GM12878 (cell line): ENCODE measurements at regions not wholly inside any gene's neighbourhood (a gene's known extent, or its start where the extent isn't known, plus 50 kb on each side); places are given as distances from the start of the nearest gene placed in this dataset.

Experiments
- ATAC-seq: fragments of 200-7000 bp; cut with Tn5 transposase; 3 replicates; pipeline ENCODE4 v1.9.1; 2020; ENCODE audit warnings: mild to moderate bottlenecking, moderate library complexity
- BruUV-seq: library from RNA; stranded (reverse); fragments of 400-500 nt; replicated peaks from 2 replicates; lab custom pipeline; 2021; lab: Mats Ljungman, UMichigan
- CTCF ChIA-PET: fragments of 300-600 bp; sonication (Branson Sonifier 250); formaldehyde crosslinking; extraction: SDS; loops from one replicate; lab custom pipeline; 2021; ENCODE audit warnings: inconsistent platforms; lab: Yijun Ruan, JAX
- POLR2A ChIA-PET: fragments of 350-600 bp; formaldehyde crosslinking; extraction: SDS; loops from one replicate; lab custom pipeline; 2021; ENCODE audit warnings: inconsistent platforms; lab: Charles Lee
- RAD21 ChIA-PET: fragments of 300-600 bp; sonication (Branson Sonifier 250); formaldehyde crosslinking; loops from one replicate; lab custom pipeline; 2023; ENCODE audit warnings: antibody characterized with exemption; ENCODE audit not compliant: unreplicated experiment; lab: Charles Lee
- SMC1A ChIA-PET: fragments of 300-600 bp; sonication (Branson Sonifier 250); formaldehyde crosslinking; loops from one replicate; lab custom pipeline; 2023; ENCODE audit not compliant: unreplicated experiment, uncharacterized antibody; lab: Charles Lee
- DNase-seq: peaks from one replicate; pipeline ENCODE4 v3.0.0-alpha.2; 2011; ENCODE audit warnings: low read depth, low spot score
- FAIRE-seq: peaks from 3 replicates; lab custom pipeline; 2011; peaks lifted over from hg19 to GRCh38; lab: Jason Lieb, UNC
- H2AFZ ChIP-seq: 2 replicates; pipeline ENCODE4 v1.6.0; 2011; ENCODE audit warnings: low read depth, low read length, control low read depth; ENCODE audit not compliant: control insufficient read depth
- H3K27ac ChIP-seq: 2 replicates; pipeline ENCODE4 v1.5.1; 2011; ENCODE audit warnings: control low read depth; ENCODE audit not compliant: control insufficient read depth, insufficient read depth
- H3K27me3 ChIP-seq, 2 experiments: replicated peaks in 1 of 2; 2 replicates each; pipeline versions ENCODE4 v1.6.0 to v1.6.1; 2011; ENCODE audit warnings: low read length in 1 of 2; ENCODE audit not compliant: control insufficient read depth in 2 of 2, insufficient read depth in 2 of 2
- H3K36me3 ChIP-seq, 2 experiments: 2 replicates each; pipeline ENCODE4 v1.5.1; 2011; ENCODE audit warnings: low read length in 1 of 2; ENCODE audit not compliant: control insufficient read depth in 2 of 2, insufficient read depth in 2 of 2
- H3K4me1 ChIP-seq: 2 replicates; pipeline ENCODE4 v1.6.1; 2011; ENCODE audit warnings: mild to moderate bottlenecking, low read length, moderate library complexity, mixed read lengths; ENCODE audit not compliant: control insufficient read depth, insufficient read depth
- H3K4me2 ChIP-seq: 2 replicates; pipeline ENCODE4 v1.6.0; 2011; ENCODE audit warnings: control low read depth; ENCODE audit not compliant: control insufficient read depth, insufficient read depth
- H3K4me3 ChIP-seq: fragments of 200-600 bp; sonication (generic); 2 replicates; pipeline ENCODE4 v1.5.1; 2016
- H3K79me2 ChIP-seq: 2 replicates; pipeline ENCODE4 v1.6.0; 2011; ENCODE audit warnings: low read length; ENCODE audit not compliant: control insufficient read depth, insufficient read depth
- H3K9ac ChIP-seq: 2 replicates; pipeline ENCODE4 v1.8.0; 2011; ENCODE audit warnings: low read length, control low read depth, mixed read lengths; ENCODE audit not compliant: control insufficient read depth, insufficient read depth
- H3K9me3 ChIP-seq: replicated peaks from 3 replicates; pipeline ENCODE4 v1.5.1; 2011; ENCODE audit warnings: mild to moderate bottlenecking, low read length; ENCODE audit not compliant: control insufficient read depth, insufficient read depth
- H4K20me1 ChIP-seq: 2 replicates; pipeline ENCODE4 v1.6.0; 2011; ENCODE audit not compliant: control insufficient read depth, insufficient read depth
- E2F4 ChIP-seq: IDR thresholded peaks from 2 replicates; pipeline ENCODE4 v1.6.1; 2012; ENCODE audit warnings: low read depth, low read length, improper control_type of control experiment
- ESRRA ChIP-seq: IDR thresholded peaks from 2 replicates; pipeline ENCODE4 v1.6.1; 2012; ENCODE audit warnings: mild to moderate bottlenecking, low read length, improper control_type of control experiment
- IRF5 ChIP-seq: fragments of 450-650 bp; IDR thresholded peaks from 2 replicates; pipeline ENCODE4 v1.6.1; 2017; ENCODE audit warnings: borderline replicate concordance
- JUNB ChIP-seq: IDR thresholded peaks from 2 replicates; pipeline ENCODE4 v1.6.1; 2016; ENCODE audit warnings: antibody characterized with exemption, mild to moderate bottlenecking
- NFXL1 ChIP-seq: fragments of 450-650 bp; IDR thresholded peaks from 2 replicates; pipeline ENCODE4 v1.6.1; 2017; ENCODE audit warnings: antibody characterized with exemption, mild to moderate bottlenecking, borderline replicate concordance
- PBX3 ChIP-seq: IDR thresholded peaks from 2 replicates; pipeline ENCODE4 v1.6.1; 2011; ENCODE audit warnings: mild to moderate bottlenecking, low read depth, low read length, moderate library complexity; ENCODE audit not compliant: insufficient replicate concordance
- POLR2AphosphoS2 ChIP-seq: IDR thresholded peaks from 2 replicates; pipeline ENCODE4 v1.6.1; 2011; ENCODE audit warnings: low read depth, mild to moderate bottlenecking, low read length, improper control_type of control experiment, moderate library complexity
- RAD21 ChIP-seq: IDR thresholded peaks from 2 replicates; pipeline ENCODE4 v1.6.1; 2011; ENCODE audit warnings: mild to moderate bottlenecking, low read depth, low read length, moderate library complexity; ENCODE audit not compliant: insufficient read depth
- RFX5 ChIP-seq: IDR thresholded peaks from 2 replicates; pipeline ENCODE4 v1.6.1; 2011; ENCODE audit warnings: low read depth, low read length, improper control_type of control experiment
- WGBS: methylation state at CpG from one replicate; pipeline ENCODE4 v1.1.6; 2016; ENCODE audit warnings: low lambda C conversion rate; ENCODE audit not compliant: insufficient replicate concordance, insufficient coverage; ENCODE audit errors: missing lambda C conversion rate; 5-methylcytosine and 5-hydroxymethylcytosine counted together
- in situ Hi-C: fragments of 300-500 bp; cut with MboI; formaldehyde crosslinking; loops from 9 replicates; pipeline ENCODE4 v1.14.3; 2018; ENCODE audit warnings: mixed read lengths
- intact Hi-C: fragments of 100-400 bp; cut with micrococcal nuclease; formaldehyde crosslinking; loops from one replicate; pipeline ENCODE4 v1.14.2; 2022; ENCODE audit not compliant: unreplicated experiment

GRCh38 chr2:128623776-128624761 lies 305.4 kb upstream of the HS6ST1 start (continued):
- TF ChIP-seq E2F4 (no peak), POLR2AphosphoS2 (no peak)
- TF ChIP-seq, all 136 proteins: peak for 5

- TF ChIP-seq JUNB (no peak), NFXL1 (no peak), PBX3 (no peak), RAD21 (no peak), IRF5 (no peak), RFX5 (no peak), ESRRA (no peak)
- ChIA-PET RAD21 (no interaction called here), SMC1A (interaction anchor here (0.6 kb wide), 1 partner anchor 55 kb away, joined by 3 read pairs; no protein-coding TSS in a partner anchor), POLR2A (no interaction called here), CTCF (no interaction called here)
- in situ Hi-C loops (no loop called here), intact Hi-C loops (no loop called here)
- no peak for DNase-seq
- WGBS, result 39% methylated on average over 6 of the region's 6 CpGs
- Histone ChIP-seq H3K9me3 (no peaks in the 10 kb centered on the region), H3K4me1 (peaks cover 14% of the 10 kb centered on the region), H3K79me2 (no peaks in the 10 kb centered on the region), H3K4me2 (no peak overlapping the region), H3K36me3 (no peaks in the 10 kb centered on the region), H2AFZ (no peak overlapping the region), H4K20me1 (no peaks in the 10 kb centered on the region), H3K27me3 (no peaks in the 10 kb centered on the region; a peak in 1 of 4 replicates), H3K27ac (no peak overlapping the region), H3K9ac (no peak overlapping the region), H3K4me3 (no peak overlapping the region)
- FAIRE-seq, result no peak
- no TSS peak for BruUV-seq
- no peak for ATAC-seq
These were observed 306.3 kb upstream of the HS6ST1 start for GRCh38 chr2:128624956-128625355.
